H1 (cell line): ENCODE measurements at regions not wholly inside any gene's neighbourhood (a gene's known extent, or its start where the extent isn't known, plus 50 kb on each side); places are given as distances from the start of the nearest gene placed in this dataset.

ENCODE experiments used
- CTCF ChIA-PET: fragments of 300-600 bp; sonication (Branson Sonifier 250); formaldehyde crosslinking; loops from one replicate; lab custom pipeline; 2021; ENCODE audit not compliant: partially characterized antibody; lab: Charles Lee
- POLR2A ChIA-PET: fragments of 300-600 bp; sonication (Branson Sonifier 250); formaldehyde crosslinking; loops from one replicate; lab custom pipeline; 2021; ENCODE audit warnings: inconsistent platforms; ENCODE audit not compliant: partially characterized antibody; lab: Charles Lee
- DNase-seq, 2 experiments: peaks; one replicate each; pipeline versions ENCODE4 v3.0.0 to v3.0.0-alpha.2; 2010 to 2022; ENCODE audit warnings: low spot score in 2 of 2, low read depth in 1 of 2, mixed read lengths in 1 of 2
- FAIRE-seq: peaks from 2 replicates; lab custom pipeline; 2011; peaks lifted over from hg19 to GRCh38; lab: Jason Lieb, UNC
- H2AFZ ChIP-seq: 2 replicates; pipeline ENCODE4 v1.8.1; 2012; ENCODE audit warnings: low read length, inconsistent platforms
- H2AK5ac ChIP-seq: 2 replicates; pipeline ENCODE4 v1.6.1; 2013; ENCODE audit warnings: low read depth, low read length
- H2BK120ac ChIP-seq: replicated peaks from 2 replicates; pipeline ENCODE3; 2013; ENCODE audit warnings: low read depth, low read length, inconsistent platforms
- H2BK12ac ChIP-seq: 2 replicates; pipeline ENCODE4 v1.6.1; 2013; ENCODE audit warnings: low read depth, low read length
- H2BK15ac ChIP-seq: 2 replicates; pipeline ENCODE4 v1.6.1; 2013; ENCODE audit warnings: low read length
- H2BK20ac ChIP-seq: 2 replicates; pipeline ENCODE4 v1.6.1; 2013; ENCODE audit warnings: low read length
- H2BK5ac ChIP-seq: 2 replicates; pipeline ENCODE4 v1.6.1; 2013; ENCODE audit warnings: low read depth, low read length
- H3K14ac ChIP-seq: 2 replicates; pipeline ENCODE4 v1.6.1; 2013; ENCODE audit warnings: inconsistent platforms; ENCODE audit not compliant: insufficient read length
- H3K18ac ChIP-seq: 2 replicates; pipeline ENCODE4 v1.6.1; 2013; ENCODE audit warnings: low read length; ENCODE audit errors: extremely low read depth
- H3K23ac ChIP-seq: 2 replicates; pipeline ENCODE4 v1.6.1; 2013; ENCODE audit warnings: inconsistent platforms; ENCODE audit not compliant: insufficient read length
- H3K23me2 ChIP-seq: 2 replicates; pipeline ENCODE4 v1.6.1; 2013; ENCODE audit warnings: low read depth, low read length
- H3K27ac ChIP-seq: 2 replicates; pipeline ENCODE4 v1.6.1; 2011; ENCODE audit warnings: low read depth, low read length, inconsistent platforms
- H3K27me3 ChIP-seq, 4 experiments: replicated peaks in 1 of 4; 1 replicate in 1 of 4; 2 replicates in 3 of 4; pipeline versions ENCODE4 v1.6.1 to v1.8.1; 2011 to 2013; ENCODE audit warnings: low read length in 3 of 4, mild to moderate bottlenecking in 3 of 4, inconsistent platforms in 2 of 4, mixed read lengths in 2 of 4, moderate library complexity in 1 of 4; ENCODE audit not compliant: control insufficient read depth in 3 of 4, insufficient read depth in 3 of 4; ENCODE audit errors: extremely low read depth in 1 of 4
- H3K36me3 ChIP-seq, 4 experiments: 2 replicates each; pipeline versions ENCODE4 v1.6.1 to v1.8.1; 2011 to 2013; ENCODE audit warnings: mild to moderate bottlenecking in 4 of 4, low read length in 3 of 4, moderate library complexity in 2 of 4, control low read depth in 1 of 4, inconsistent platforms in 1 of 4; ENCODE audit not compliant: insufficient read depth in 4 of 4, control insufficient read depth in 2 of 4
- H3K4ac ChIP-seq: replicated peaks from 2 replicates; pipeline ENCODE3; 2013; ENCODE audit warnings: low read length, low read depth, mixed read lengths, inconsistent platforms; ENCODE audit not compliant: insufficient read length
- H3K4me1 ChIP-seq, 4 experiments: replicated peaks in 1 of 4; 1 replicate in 1 of 4; 2 replicates in 3 of 4; pipeline versions ENCODE4 v1.6.1 to v1.8.1; 2011 to 2013; ENCODE audit warnings: low read length in 3 of 4, inconsistent platforms in 2 of 4, mixed read lengths in 1 of 4; ENCODE audit not compliant: insufficient read depth in 4 of 4, control insufficient read depth in 3 of 4
- H3K4me2 ChIP-seq, 2 experiments: 2 replicates each; pipeline versions ENCODE4 v1.6.1 to v1.8.1; 2011 to 2013; ENCODE audit warnings: low read depth in 2 of 2, low read length in 2 of 2, control low read depth in 1 of 2, inconsistent platforms in 1 of 2, mild to moderate bottlenecking in 1 of 2; ENCODE audit not compliant: insufficient read depth in 1 of 2
- H3K4me3 ChIP-seq, 4 experiments: fragments of 200-600, 300-600 bp in 1 of 4; sonication (generic), shearing (Covaris generic), sonication (Bioruptor Twin) in 1 of 4; 2 replicates each; pipeline versions ENCODE4 v1.5.1 to v1.8.1; 2011 to 2016; ENCODE audit warnings: low read length in 4 of 4, low read depth in 3 of 4, control low read depth in 2 of 4, inconsistent platforms in 2 of 4, mild to moderate bottlenecking in 2 of 4, mixed read lengths in 1 of 4, moderate library complexity in 1 of 4; ENCODE audit not compliant: insufficient read depth in 2 of 4; ENCODE audit errors: extremely low read depth in 1 of 4
- H3K56ac ChIP-seq: replicated peaks from 2 replicates; pipeline ENCODE3; 2013; ENCODE audit warnings: low read depth, mild to moderate bottlenecking, mixed read lengths, low read length, inconsistent platforms; ENCODE audit not compliant: insufficient read length
- H3K79me1 ChIP-seq: 2 replicates; pipeline ENCODE4 v1.6.1; 2013; ENCODE audit warnings: low read depth, low read length, control low read depth
- H3K79me2 ChIP-seq, 2 experiments: 2 replicates each; pipeline versions ENCODE4 v1.6.1 to v1.8.1; 2012 to 2013; ENCODE audit warnings: low read length in 2 of 2, mild to moderate bottlenecking in 2 of 2, inconsistent platforms in 1 of 2; ENCODE audit not compliant: insufficient read depth in 2 of 2, control insufficient read depth in 1 of 2
- H3K9ac ChIP-seq, 4 experiments: replicated peaks in 1 of 4; 1 replicate in 1 of 4; 2 replicates in 3 of 4; pipeline versions ENCODE4 v1.6.1 to v1.8.1; 2011 to 2013; ENCODE audit warnings: low read depth in 3 of 4, low read length in 3 of 4, control low read depth in 2 of 4, mild to moderate bottlenecking in 2 of 4, moderate library complexity in 2 of 4, inconsistent platforms in 1 of 4; ENCODE audit errors: extremely low read depth in 1 of 4
- H3K9me3 ChIP-seq, 2 experiments: 2 replicates each; pipeline versions ENCODE4 v1.6.1 to v1.8.1; 2012 to 2013; ENCODE audit warnings: mild to moderate bottlenecking in 2 of 2, moderate library complexity in 2 of 2, control low read depth in 1 of 2, inconsistent platforms in 1 of 2, low read depth in 1 of 2, low read length in 1 of 2, mixed read lengths in 1 of 2; ENCODE audit not compliant: insufficient read depth in 2 of 2
- H4K20me1 ChIP-seq, 2 experiments: replicated peaks in 1 of 2; 2 replicates each; pipeline versions ENCODE3 to v1.8.1; 2011 to 2013; ENCODE audit warnings: inconsistent platforms in 2 of 2, low read length in 2 of 2, mild to moderate bottlenecking in 1 of 2; ENCODE audit not compliant: insufficient read depth in 2 of 2, control insufficient read depth in 1 of 2
- H4K5ac ChIP-seq: 2 replicates; pipeline ENCODE4 v1.6.1; 2013; ENCODE audit warnings: low read length, low read depth, mixed read lengths, inconsistent platforms; ENCODE audit not compliant: insufficient read length
- H4K8ac ChIP-seq: 2 replicates; pipeline ENCODE4 v1.8.0; 2013; ENCODE audit warnings: mild to moderate bottlenecking, moderate library complexity, low read length, inconsistent platforms; ENCODE audit not compliant: insufficient read depth; ENCODE audit errors: extremely low read depth
- H4K91ac ChIP-seq: replicated peaks from 2 replicates; pipeline ENCODE3; 2013; ENCODE audit warnings: low read length, mixed read lengths, inconsistent platforms; ENCODE audit not compliant: insufficient read length
- CBX5 ChIP-seq: fragments of 300-800, 300-1000 bp; sonication (generic); IDR thresholded peaks from 2 replicates; pipeline ENCODE4 v1.7.1; 2016; ENCODE audit warnings: antibody characterized with exemption, low read length, low read depth
- CTBP2 ChIP-seq: IDR thresholded peaks from 2 replicates; pipeline ENCODE4 v1.7.0; 2011; ENCODE audit warnings: borderline replicate concordance, mild to moderate bottlenecking, moderate library complexity, mixed read lengths, low read length; ENCODE audit not compliant: insufficient read depth, insufficient read length
- EP300 ChIP-seq, 2 experiments: IDR thresholded peaks; 1 replicate in 1 of 2; 2 replicates in 1 of 2; pipeline ENCODE4 v1.6.1; 2011 to 2012; ENCODE audit warnings: low read depth in 2 of 2, low read length in 2 of 2, mild to moderate bottlenecking in 2 of 2, borderline replicate concordance in 1 of 2, inconsistent platforms in 1 of 2, moderate library complexity in 1 of 2
- FOSL1 ChIP-seq: IDR thresholded peaks from 2 replicates; pipeline ENCODE4 v1.6.1; 2011; ENCODE audit warnings: mild to moderate bottlenecking, low read depth, low read length, moderate library complexity; ENCODE audit not compliant: insufficient read depth
- JUND ChIP-seq: IDR thresholded peaks from 2 replicates; pipeline ENCODE4 v1.6.1; 2011; ENCODE audit warnings: mild to moderate bottlenecking, improper control_type of control experiment, low read length
- PHF8 ChIP-seq: fragments of 200-600 bp; sonication (generic); conservative IDR thresholded peaks from 2 replicates; pipeline ENCODE4 v1.7.1; 2012; ENCODE audit warnings: low read depth, mild to moderate bottlenecking, inconsistent platforms, low read length, moderate library complexity
- POU5F1 ChIP-seq: IDR thresholded peaks from 2 replicates; pipeline ENCODE4 v1.6.1; 2011; ENCODE audit warnings: low read depth, mild to moderate bottlenecking, low read length, moderate library complexity
- SIN3A ChIP-seq, 2 experiments: IDR thresholded peaks in 1 of 2; conservative IDR thresholded peaks in 1 of 2; 2 replicates each; pipeline ENCODE4 v1.6.1; 2011 to 2012; ENCODE audit warnings: low read length in 2 of 2, improper control_type of control experiment in 1 of 2, low read depth in 1 of 2, mild to moderate bottlenecking in 1 of 2
- SIRT6 ChIP-seq: IDR thresholded peaks from one replicate; pipeline ENCODE4 v1.7.1; 2012; ENCODE audit warnings: low read length, inconsistent platforms
- SIX5 ChIP-seq: IDR thresholded peaks from 2 replicates; pipeline ENCODE4 v1.6.1; 2011; ENCODE audit warnings: mild to moderate bottlenecking, low read depth, low read length
- SRF ChIP-seq: IDR thresholded peaks from 2 replicates; pipeline ENCODE4 v1.6.1; 2011; ENCODE audit warnings: mild to moderate bottlenecking, low read depth, low read length, moderate library complexity
- TBP ChIP-seq: IDR thresholded peaks from 2 replicates; pipeline ENCODE4 v1.6.1; 2011; ENCODE audit warnings: low read depth, low read length, improper control_type of control experiment
- YY1 ChIP-seq: IDR thresholded peaks from 2 replicates; pipeline ENCODE4 v1.6.1; 2011; ENCODE audit warnings: low read depth, mild to moderate bottlenecking, low read length

DNA sequence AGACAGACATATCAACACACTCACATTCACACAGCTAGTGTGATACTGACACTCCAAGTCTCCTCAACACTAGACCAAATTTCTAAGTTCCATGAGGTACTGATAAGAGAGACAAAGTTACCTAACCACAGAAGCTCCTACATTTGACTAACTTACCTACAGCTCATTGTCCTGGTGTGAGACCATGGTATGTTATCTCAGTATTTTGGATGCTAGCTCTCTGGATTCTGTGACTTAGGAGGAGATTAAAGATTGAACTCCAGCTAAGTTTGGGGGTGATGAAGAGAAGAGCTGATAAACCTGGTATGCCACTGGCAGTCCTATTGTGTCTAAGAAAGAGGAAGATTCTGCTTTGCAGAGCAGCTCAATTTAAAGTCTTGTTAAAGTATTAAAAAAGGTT lies 144.0 kb upstream of the MYRIP start:
- Histone ChIP-seq H3K79me1 (no peaks in the 10 kb centered on the region), H2BK15ac (no peak overlapping the region), H3K4me2 (no peak overlapping the region), H3K9me3 (no peaks in the 10 kb centered on the region), H2BK120ac (no peak overlapping the region), H3K14ac (no peak overlapping the region), H2BK20ac (no peak overlapping the region), H2AFZ (no peak overlapping the region), H3K4me3 (no peak overlapping the region), H3K56ac (no peak overlapping the region), H4K8ac (no peak overlapping the region), H4K5ac (no peak overlapping the region), H3K27ac (no peak overlapping the region), H3K79me2 (no peaks in the 10 kb centered on the region), H3K36me3 (no peaks in the 10 kb centered on the region), H2BK12ac (no peak overlapping the region), H3K4ac (no peak overlapping the region), H3K9ac (no peak overlapping the region), H3K23ac (no peak overlapping the region), H3K23me2 (no peaks in the 10 kb centered on the region), H2AK5ac (no peak overlapping the region), H3K4me1 (no peaks in the 10 kb centered on the region), H2BK5ac (no peak overlapping the region), H4K91ac (no peak overlapping the region), H3K18ac (no peak overlapping the region), H4K20me1 (no peaks in the 10 kb centered on the region), H3K27me3 (no peaks in the 10 kb centered on the region)
- CTCF ChIA-PET, result interaction anchor here (0.6 to 1.9 kb wide), 8 partner anchors 27 to 526 kb away, joined by 3 to 6 read pairs (median 4); no protein-coding TSS in a partner anchor
- FAIRE-seq (no peak), DNase-seq (no peak)
- POLR2A ChIA-PET, result interaction anchor here (1.1 kb wide), 1 partner anchor 259 kb away, joined by 3 read pairs; the partner anchor contains the start of gene RPSA
- TF ChIP-seq SRF (no peak), SIRT6 (no peak), YY1 (no peak), TBP (no peak), SIN3A (conservative IDR thresholded peaks at IDR 0.05 in 1 of 2, IDR thresholded peaks at IDR 0.05 in 1 of 2; ENCODE audit: low read depth in 1 of 2, low read length in 2 of 2) (no peak), SIX5 (no peak), CBX5 (no peak), CTBP2 (no peak), JUND (no peak), PHF8 (no peak), FOSL1 (no peak), POU5F1 (no peak), EP300 (IDR thresholded peaks at IDR 0.05; ENCODE audit: borderline replicate concordance in 1 of 2, low read depth in 2 of 2, low read length in 2 of 2) (no peak)
